A673 (cell line): ENCODE measurements at regions not wholly inside any gene's neighbourhood (a gene's known extent, or its start where the extent isn't known, plus 50 kb on each side); places are given as distances from the start of the nearest gene placed in this dataset.
"Not testable (repeated sequence)": the region's sequence is repeated elsewhere in the genome, so short reads cannot be mapped to it uniquely, and the experiment has no call there.

Source experiments
- BruUV-seq: library from RNA; stranded (reverse); fragments of 400-500 nt; replicated peaks from 2 replicates; lab custom pipeline; 2021; lab: Mats Ljungman, UMichigan
- CTCF ChIA-PET: fragments of 300-600 bp; sonication (Branson Sonifier 250); formaldehyde crosslinking; loops from one replicate; lab custom pipeline; 2022; ENCODE audit warnings: antibody characterized with exemption; lab: Charles Lee
- POLR2A ChIA-PET: fragments of 300-600 bp; sonication (Branson Sonifier 250); formaldehyde crosslinking; loops from one replicate; lab custom pipeline; 2022; ENCODE audit warnings: antibody characterized with exemption; ENCODE audit not compliant: low non-redundant PET; lab: Charles Lee
- DNase-seq: peaks from one replicate; pipeline ENCODE4 v3.0.0-alpha.2; 2015; ENCODE audit warnings: low spot score
- H3K27ac ChIP-seq: fragments of 200-600 bp; sonication (generic); 2 replicates; pipeline ENCODE4 v1.5.1; 2016; ENCODE audit warnings: mixed run types, low read depth, mild to moderate bottlenecking, mixed read lengths, antibody characterized with exemption, low read length; ENCODE audit not compliant: poor library complexity, severe bottlenecking
- H3K27me3 ChIP-seq: fragments of 200-600 bp; sonication (generic); replicated peaks from 2 replicates; pipeline ENCODE4 v1.6.1; 2017; ENCODE audit warnings: mixed run types, low read depth, mild to moderate bottlenecking, mixed read lengths, antibody characterized with exemption, low read length; ENCODE audit not compliant: insufficient read depth, poor library complexity
- H3K36me3 ChIP-seq: fragments of 200-600 bp; sonication (generic); 2 replicates; pipeline ENCODE4 v1.6.1; 2016; ENCODE audit warnings: mixed run types, mild to moderate bottlenecking, mixed read lengths, antibody characterized with exemption, low read length; ENCODE audit not compliant: insufficient read depth, poor library complexity, severe bottlenecking
- H3K4me1 ChIP-seq: fragments of 200-600 bp; sonication (generic); 2 replicates; pipeline ENCODE4 v1.6.1; 2017; ENCODE audit warnings: mixed run types, mild to moderate bottlenecking, mixed read lengths, antibody characterized with exemption, low read length; ENCODE audit not compliant: insufficient read depth, poor library complexity, severe bottlenecking
- H3K4me3 ChIP-seq: fragments of 200-600 bp; sonication (generic); 2 replicates; pipeline ENCODE4 v1.5.1; 2016; ENCODE audit warnings: low read depth, mixed run types, mild to moderate bottlenecking, mixed read lengths, low read length; ENCODE audit not compliant: poor library complexity, severe bottlenecking
- H3K9me3 ChIP-seq: fragments of 200-600 bp; sonication (generic); 2 replicates; pipeline ENCODE4 v1.6.1; 2016; ENCODE audit warnings: mixed run types, low read depth, mild to moderate bottlenecking, mixed read lengths, antibody characterized with exemption, low read length; ENCODE audit not compliant: poor library complexity, severe bottlenecking
- EZH2 ChIP-seq: fragments of 200-600 bp; sonication (generic); IDR thresholded peaks from 2 replicates; pipeline ENCODE4 v1.6.1; 2017; ENCODE audit warnings: borderline replicate concordance, low read depth, mild to moderate bottlenecking, mixed read lengths, antibody characterized with exemption, low read length; ENCODE audit not compliant: poor library complexity, severe bottlenecking
- intact Hi-C: fragments of 100-400 bp; cut with micrococcal nuclease; formaldehyde crosslinking; loops from one replicate; pipeline ENCODE4 v1.10.0; 2022; ENCODE audit not compliant: unreplicated experiment
- TF ChIP-seq, protein P1 (sequence below): fragments of 300-800, 200-600 bp; sonication (generic); conservative IDR thresholded peaks from 2 replicates; pipeline ENCODE4 v1.5.1; 2017; ENCODE audit warnings: low read depth, mild to moderate bottlenecking, antibody characterized with exemption, low read length, moderate library complexity, mixed read lengths

- Histone ChIP-seq H3K36me3 (no peaks in the 10 kb centered on the region), H3K27ac (no peak overlapping the region), H3K4me1 (no peaks in the 10 kb centered on the region), H3K27me3 (no peaks in the 10 kb centered on the region), H3K9me3 (no peaks in the 10 kb centered on the region), H3K4me3 (no peak overlapping the region)
- BruUV-seq, result no TSS peak
- ChIA-PET POLR2A (no interaction called here), CTCF (no interaction called here)
- intact Hi-C loops, result no loop called here
- DNase-seq, result no peak
- no peak for TF ChIP-seq EZH2
- TF ChIP-seq, protein P1, sequence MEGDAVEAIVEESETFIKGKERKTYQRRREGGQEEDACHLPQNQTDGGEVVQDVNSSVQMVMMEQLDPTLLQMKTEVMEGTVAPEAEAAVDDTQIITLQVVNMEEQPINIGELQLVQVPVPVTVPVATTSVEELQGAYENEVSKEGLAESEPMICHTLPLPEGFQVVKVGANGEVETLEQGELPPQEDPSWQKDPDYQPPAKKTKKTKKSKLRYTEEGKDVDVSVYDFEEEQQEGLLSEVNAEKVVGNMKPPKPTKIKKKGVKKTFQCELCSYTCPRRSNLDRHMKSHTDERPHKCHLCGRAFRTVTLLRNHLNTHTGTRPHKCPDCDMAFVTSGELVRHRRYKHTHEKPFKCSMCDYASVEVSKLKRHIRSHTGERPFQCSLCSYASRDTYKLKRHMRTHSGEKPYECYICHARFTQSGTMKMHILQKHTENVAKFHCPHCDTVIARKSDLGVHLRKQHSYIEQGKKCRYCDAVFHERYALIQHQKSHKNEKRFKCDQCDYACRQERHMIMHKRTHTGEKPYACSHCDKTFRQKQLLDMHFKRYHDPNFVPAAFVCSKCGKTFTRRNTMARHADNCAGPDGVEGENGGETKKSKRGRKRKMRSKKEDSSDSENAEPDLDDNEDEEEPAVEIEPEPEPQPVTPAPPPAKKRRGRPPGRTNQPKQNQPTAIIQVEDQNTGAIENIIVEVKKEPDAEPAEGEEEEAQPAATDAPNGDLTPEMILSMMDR, result no peak
Measured at GRCh38 chr9:104367507-104367906, 136.6 kb upstream of the OR13F1 start.

DNA sequence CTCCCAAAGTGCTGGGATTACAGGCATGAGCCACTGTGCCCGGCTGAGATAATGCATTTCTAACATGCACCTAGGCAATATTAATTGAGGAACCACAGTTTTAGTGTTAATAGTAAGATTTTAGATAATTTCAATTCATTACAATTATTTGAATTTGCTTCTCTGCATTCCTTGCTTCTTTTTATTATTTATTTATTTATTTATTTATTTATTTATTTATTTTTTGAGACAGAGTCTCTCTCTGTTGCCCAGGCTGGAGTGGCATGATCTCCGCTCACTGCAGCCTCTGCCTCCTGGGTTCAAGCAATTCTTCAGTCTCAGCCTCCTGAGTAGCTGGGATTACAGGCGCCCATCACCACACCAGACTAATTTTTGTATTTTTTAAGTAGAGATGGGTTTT is 135.7 kb upstream of the OR13F1 start:
- POLR2A ChIA-PET, H3K27ac ChIP-seq: not testable (repeated sequence)

DNA sequence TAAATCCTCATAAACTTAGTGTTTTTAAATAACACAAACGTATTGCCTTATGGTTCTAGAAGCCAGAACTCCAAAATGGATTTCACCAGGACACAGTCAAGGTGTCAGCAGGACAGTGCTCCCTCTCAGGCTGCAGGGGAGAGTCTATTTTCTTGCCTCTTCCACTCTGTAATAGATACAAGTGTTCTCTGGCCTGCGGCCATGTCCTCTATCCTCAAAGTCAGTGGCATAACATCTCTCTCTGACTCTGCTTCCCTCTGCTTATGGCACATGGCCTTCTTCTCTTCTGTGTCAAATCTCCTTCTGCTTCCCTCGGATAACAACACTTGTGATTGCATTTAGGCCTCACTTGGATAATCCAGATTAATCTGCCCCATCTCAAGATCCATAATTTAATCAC is 129.4 kb upstream of the OR13F1 start:
- H3K4me1 ChIP-seq, result no peaks in the 10 kb centered on the region
- no peak for DNase-seq
- H3K27ac ChIP-seq, result no peak overlapping the region
- BruUV-seq, result no TSS peak
- intact Hi-C loops, result no loop called here
- H3K9me3 ChIP-seq, result no peaks in the 10 kb centered on the region
- ChIA-PET CTCF (no interaction called here), POLR2A (no interaction called here)
- H3K27me3 ChIP-seq, result no peaks in the 10 kb centered on the region
- no peak overlapping the region for H3K4me3 ChIP-seq
- H3K36me3 ChIP-seq, result no peaks in the 10 kb centered on the region
- TF ChIP-seq, protein P1, result no peak
- TF ChIP-seq EZH2, result no peak

More for the DNA sequence above, 135.7 kb upstream of the OR13F1 start:
- H3K36me3 ChIP-seq, intact Hi-C loops, CTCF ChIA-PET, H3K27me3 ChIP-seq, DNase-seq, H3K9me3 ChIP-seq, BruUV-seq, H3K4me3 ChIP-seq, H3K4me1 ChIP-seq: not testable (repeated sequence)

GRCh38 chr9:104386013-104386412 is 118.0 kb upstream of the OR13F1 start:
- Histone ChIP-seq H3K27me3 (no peaks in the 10 kb centered on the region), H3K27ac (no peak overlapping the region), H3K9me3 (no peaks in the 10 kb centered on the region), H3K4me1 (no peaks in the 10 kb centered on the region), H3K36me3 (no peaks in the 10 kb centered on the region), H3K4me3 (no peak overlapping the region)
- DNase-seq, result no peak
- POLR2A ChIA-PET, result no interaction called here
- CTCF ChIA-PET, result interaction anchor here (0.6 to 1.6 kb wide), 2 partner anchors 12 to 210 kb away, joined by 4 to 7 read pairs; no protein-coding TSS in a partner anchor
- intact Hi-C loops, result loop anchor here (2.0 kb wide), 1 partner anchor 209 kb away; no protein-coding TSS in a partner anchor
- TF ChIP-seq, protein P1, result no peak
- no peak for TF ChIP-seq EZH2
- BruUV-seq, result no TSS peak
